ENCODE measurements at regions not wholly inside any gene's neighbourhood (a gene's known extent, or its start where the extent isn't known, plus 50 kb on each side); places are given as distances from the start of the nearest gene placed in this dataset.
A peak's percentile ranks its signal among the peaks of the same experiment; 100 is the strongest.

GRCh38 chr1:221415651-221416050, 326.2 kb downstream of the DUSP10 start:
- H3K27me3 Mint-ChIP-seq: peaks cover 16 to 24% (median 16%) of the 10 kb centered on the region in 3 donors
- peaks cover 0 to 3% (median 0%) of the 10 kb centered on the region in 7 donors for H3K9me3 Mint-ChIP-seq
- H3K36me3 Mint-ChIP-seq: no peaks in the 10 kb centered on the region
- H3K4me3 Mint-ChIP-seq: no peak overlapping the region
- H3K4me1 Mint-ChIP-seq: no peaks in the 10 kb centered on the region
- H3K27ac Mint-ChIP-seq: no peak overlapping the region
- no peak for DNase-seq
- ATAC-seq (ENCODE audit: low read depth in 2 of 2): no peak

GRCh38 chr1:221416142-221416541, 325.7 kb downstream of the DUSP10 start:
- DNase-seq (no peak), ATAC-seq (ENCODE audit: low read depth in 2 of 2) (no peak)
- H3K27ac Mint-ChIP-seq: no peak overlapping the region
- peaks cover 13 to 24% (median 16%) of the 10 kb centered on the region in 3 donors for H3K27me3 Mint-ChIP-seq
- H3K9me3 Mint-ChIP-seq: peaks cover 0 to 3% (median 0%) of the 10 kb centered on the region in 7 donors
- no peaks in the 10 kb centered on the region for H3K4me1 Mint-ChIP-seq
- H3K36me3 Mint-ChIP-seq: no peaks in the 10 kb centered on the region
- no peak overlapping the region for H3K4me3 Mint-ChIP-seq

GRCh38 chr1:221416723-221417122, 325.2 kb downstream of the DUSP10 start:
- Mint-ChIP-seq H3K4me3 (no peak overlapping the region), H3K36me3 (no peaks in the 10 kb centered on the region), H3K9me3 (peaks cover 0 to 3% (median 0%) of the 10 kb centered on the region in 7 donors), H3K27me3 (peaks cover 13 to 19% (median 16%) of the 10 kb centered on the region in 3 donors), H3K27ac (no peak overlapping the region), H3K4me1 (no peaks in the 10 kb centered on the region)
- ATAC-seq (ENCODE audit: low read depth in 2 of 2) (no peak), DNase-seq (no peak)

GRCh38 chr1:221418346-221418745, 323.5 kb downstream of the DUSP10 start:
- DNase-seq (no peak), ATAC-seq (ENCODE audit: low read depth in 2 of 2) (no peak)
- H3K36me3 Mint-ChIP-seq: no peaks in the 10 kb centered on the region
- no peaks in the 10 kb centered on the region for H3K4me1 Mint-ChIP-seq
- peaks cover 12 to 15% (median 12%) of the 10 kb centered on the region in 3 donors for H3K27me3 Mint-ChIP-seq
- H3K27ac Mint-ChIP-seq: peak overlapping the region in 1 of 6 donors; percentile 2
- H3K4me3 Mint-ChIP-seq: no peak overlapping the region
- H3K9me3 Mint-ChIP-seq: peaks cover 0 to 3% (median 0%) of the 10 kb centered on the region in 7 donors

DNA sequence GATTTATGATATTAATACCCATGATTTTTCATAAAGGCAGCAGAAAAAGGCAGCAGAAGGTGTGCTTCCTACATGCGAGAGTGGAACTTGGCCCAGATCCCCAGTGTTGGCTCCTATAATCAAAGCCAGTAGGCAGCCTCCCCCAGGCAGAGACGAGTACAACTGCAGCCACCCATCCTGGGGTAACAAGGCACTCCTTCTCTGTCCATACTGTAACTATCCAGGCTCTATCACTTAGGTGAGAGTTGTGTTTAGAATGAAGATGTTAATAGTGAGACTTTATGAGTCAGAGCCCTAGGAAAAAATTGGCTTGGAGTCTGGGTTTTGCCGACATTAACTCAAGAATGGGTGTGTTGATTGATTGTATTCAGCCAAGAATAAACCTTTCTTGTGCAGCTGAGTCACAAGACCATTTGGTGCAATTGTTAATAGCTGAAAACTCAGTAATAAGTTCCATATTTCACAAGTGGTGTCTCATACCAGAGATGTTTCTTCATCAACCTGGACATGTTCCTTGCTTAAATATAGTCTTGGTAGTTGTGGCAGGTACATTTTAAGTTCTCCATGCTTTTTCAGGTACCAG, 322.3 kb downstream of the DUSP10 start:
- no peak overlapping the region for H3K27ac Mint-ChIP-seq
- DNase-seq: no peak
- H3K9me3 Mint-ChIP-seq: peaks cover 0 to 1% (median 0%) of the 10 kb centered on the region in 7 donors
- no peak overlapping the region for H3K4me3 Mint-ChIP-seq
- H3K4me1 Mint-ChIP-seq: no peaks in the 10 kb centered on the region
- no peak for ATAC-seq (ENCODE audit: low read depth in 2 of 2)
- peaks cover 4 to 7% (median 6%) of the 10 kb centered on the region in 3 donors for H3K27me3 Mint-ChIP-seq
- no peaks in the 10 kb centered on the region for H3K36me3 Mint-ChIP-seq

DNA sequence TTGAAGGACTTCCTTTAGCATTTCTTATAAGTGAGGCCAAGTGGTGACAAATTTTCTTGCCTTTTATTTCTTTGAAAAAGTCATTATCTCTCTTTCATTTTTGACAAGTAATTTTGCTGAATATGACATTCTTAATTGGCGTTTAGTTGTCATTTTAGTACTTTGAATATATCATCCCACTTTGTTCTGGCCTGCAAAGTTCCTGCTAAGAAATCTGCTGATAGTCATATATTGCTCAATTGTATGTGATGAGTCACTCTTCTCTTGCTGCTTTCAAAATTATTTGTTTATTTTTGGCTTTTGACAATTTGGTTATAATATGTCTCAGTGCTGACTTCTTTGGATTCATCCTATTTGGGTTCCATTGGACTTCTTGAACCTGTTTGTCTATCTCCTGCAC, 312.6 kb downstream of the DUSP10 start:
- H3K36me3 Mint-ChIP-seq: no peaks in the 10 kb centered on the region
- peaks cover 0 to 33% (median 27%) of the 10 kb centered on the region in 7 donors for H3K9me3 Mint-ChIP-seq
- ATAC-seq (ENCODE audit: low read depth in 2 of 2): no peak

DNA sequence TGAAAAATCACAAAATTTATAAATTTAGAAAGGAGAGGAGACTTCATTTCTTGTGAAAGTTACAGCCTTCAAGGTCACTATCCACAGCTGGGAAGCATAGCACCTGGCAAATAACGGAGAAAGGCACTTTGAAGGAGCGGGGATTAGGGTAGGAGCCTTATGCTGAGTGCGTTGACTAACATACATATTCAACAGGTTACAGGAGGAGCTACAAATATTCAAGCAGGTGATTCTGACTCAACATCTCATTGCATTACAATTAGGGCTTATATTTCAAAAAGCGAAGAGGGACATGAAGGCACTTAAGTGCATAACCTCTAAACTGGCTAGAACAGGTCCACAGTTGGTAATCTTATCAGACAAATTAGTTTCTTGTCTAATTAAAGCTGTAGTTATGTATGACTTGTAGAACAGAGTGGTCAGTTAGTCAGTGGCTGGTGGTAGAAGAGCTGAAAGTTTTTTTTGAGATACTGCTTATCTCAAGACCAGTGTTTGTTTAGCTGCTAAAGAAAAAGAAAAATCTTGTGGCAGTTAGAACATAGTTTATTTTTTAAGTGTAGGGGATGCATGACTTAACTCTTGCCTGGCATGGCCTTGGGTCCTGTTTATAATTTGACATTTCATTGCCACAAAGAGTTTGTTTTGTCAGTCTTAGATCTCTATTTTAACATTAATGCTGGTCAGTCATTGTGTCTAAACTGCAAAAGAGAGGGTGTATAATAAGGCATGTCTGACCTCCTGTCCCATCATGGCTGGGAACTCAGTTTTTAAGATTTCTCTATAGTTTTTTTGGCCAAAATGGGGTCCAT, 311.5 kb downstream of the DUSP10 start:
- H3K36me3 Mint-ChIP-seq: no peaks in the 10 kb centered on the region
- peaks cover 0 to 29% (median 21%) of the 10 kb centered on the region in 7 donors for H3K9me3 Mint-ChIP-seq
- peaks cover 0 to 4% (median 0%) of the 10 kb centered on the region in 3 donors for H3K4me1 Mint-ChIP-seq
- DNase-seq (no peak), ATAC-seq (ENCODE audit: low read depth in 2 of 2) (no peak)
- peak overlapping the region in 1 of 6 donors; percentile 16 for H3K27ac Mint-ChIP-seq
- peaks cover 0 to 7% (median 0%) of the 10 kb centered on the region in 3 donors for H3K27me3 Mint-ChIP-seq
- no peak overlapping the region for H3K4me3 Mint-ChIP-seq

More for the DNA sequence above, 312.6 kb downstream of the DUSP10 start:
- no peak for DNase-seq
- Mint-ChIP-seq H3K4me3 (no peak overlapping the region), H3K27me3 (peaks cover 0 to 7% (median 0%) of the 10 kb centered on the region in 3 donors), H3K4me1 (no peaks in the 10 kb centered on the region), H3K27ac (no peak overlapping the region)

- Mint-ChIP-seq H3K4me1 (peaks cover 0 to 4% (median 0%) of the 10 kb centered on the region in 3 donors), H3K4me3 (no peak overlapping the region), H3K36me3 (no peaks in the 10 kb centered on the region), H3K27ac (no peak overlapping the region), H3K9me3 (peaks cover 0 to 23% (median 15%) of the 10 kb centered on the region in 7 donors), H3K27me3 (peaks cover 0 to 7% (median 0%) of the 10 kb centered on the region in 3 donors)
- ATAC-seq (ENCODE audit: low read depth in 2 of 2) (no peak), DNase-seq (no peak)
These were observed 310.7 kb downstream of the DUSP10 start for GRCh38 chr1:221431068-221431651.

DNA sequence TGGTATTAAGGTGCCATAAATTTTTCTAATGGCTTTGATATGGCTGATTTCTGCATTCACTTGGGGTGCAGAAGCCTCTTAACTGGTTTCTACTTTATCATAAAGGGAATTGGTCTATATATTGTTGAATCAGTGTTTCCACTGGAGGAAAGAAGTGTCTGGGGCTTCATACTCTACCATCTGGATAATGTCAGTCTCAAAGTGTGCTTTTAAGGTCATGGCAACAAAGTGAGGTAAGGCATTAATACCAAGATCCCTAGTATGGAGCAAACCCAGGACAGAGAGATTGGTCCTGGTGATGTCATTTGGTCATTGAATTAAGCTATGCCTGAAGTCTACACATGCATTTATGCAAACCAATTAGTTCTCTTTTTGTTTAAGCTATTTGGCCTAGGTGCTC, 309.9 kb downstream of the DUSP10 start:
- Mint-ChIP-seq H3K27me3 (peaks cover 0 to 7% (median 0%) of the 10 kb centered on the region in 3 donors), H3K9me3 (peaks cover 0 to 15% (median 8%) of the 10 kb centered on the region in 7 donors), H3K36me3 (no peaks in the 10 kb centered on the region), H3K27ac (no peak overlapping the region), H3K4me3 (no peak overlapping the region), H3K4me1 (peaks cover 0 to 4% (median 0%) of the 10 kb centered on the region in 3 donors)
- DNase-seq (no peak), ATAC-seq (ENCODE audit: low read depth in 2 of 2) (no peak)

GRCh38 chr1:221435504-221435904, 306.4 kb downstream of the DUSP10 start:
- DNase-seq: peak; percentile 43
- ATAC-seq (ENCODE audit: low read depth in 2 of 2): peak; percentile 32 to 50
- Mint-ChIP-seq H3K4me3 (no peak overlapping the region), H3K27ac (no peak overlapping the region), H3K27me3 (peaks cover 0 to 7% (median 1%) of the 10 kb centered on the region in 3 donors), H3K9me3 (no peaks in the 10 kb centered on the region), H3K4me1 (peaks cover 1 to 16% (median 15%) of the 10 kb centered on the region in 3 donors), H3K36me3 (no peaks in the 10 kb centered on the region)

GRCh38 chr1:221437171-221437570, 304.7 kb downstream of the DUSP10 start:
- H3K27me3 Mint-ChIP-seq: peaks cover 6 to 10% (median 9%) of the 10 kb centered on the region in 3 donors
- H3K9me3 Mint-ChIP-seq: no peaks in the 10 kb centered on the region
- H3K36me3 Mint-ChIP-seq: no peaks in the 10 kb centered on the region
- no peak for ATAC-seq (ENCODE audit: low read depth in 2 of 2)
- no peak for DNase-seq
- H3K4me3 Mint-ChIP-seq: no peak overlapping the region
- H3K4me1 Mint-ChIP-seq: peaks cover 4 to 20% (median 17%) of the 10 kb centered on the region in 3 donors
- H3K27ac Mint-ChIP-seq: no peak overlapping the region

- H3K4me3 Mint-ChIP-seq: no peak overlapping the region
- no peaks in the 10 kb centered on the region for H3K36me3 Mint-ChIP-seq
- peaks cover 4 to 20% (median 17%) of the 10 kb centered on the region in 3 donors for H3K4me1 Mint-ChIP-seq
- DNase-seq: no peak
- H3K9me3 Mint-ChIP-seq: no peaks in the 10 kb centered on the region
- peak overlapping the region in 1 of 6 donors; percentile 88 for H3K27ac Mint-ChIP-seq
- H3K27me3 Mint-ChIP-seq: peaks cover 9 to 13% (median 9%) of the 10 kb centered on the region in 3 donors
- ATAC-seq (ENCODE audit: low read depth in 2 of 2): no peak
These were observed 304.0 kb downstream of the DUSP10 start for GRCh38 chr1:221437926-221438325.

- ATAC-seq (ENCODE audit: low read depth in 2 of 2) (peak; percentile 66 to 74), DNase-seq (no peak)
- peak overlapping the region in 1 of 6 donors; percentile 22 for H3K27ac Mint-ChIP-seq
- H3K27me3 Mint-ChIP-seq: peaks cover 9 to 13% (median 9%) of the 10 kb centered on the region in 3 donors
- peaks cover 4 to 20% (median 17%) of the 10 kb centered on the region in 3 donors for H3K4me1 Mint-ChIP-seq
- no peaks in the 10 kb centered on the region for H3K36me3 Mint-ChIP-seq
- H3K4me3 Mint-ChIP-seq: peak overlapping the region in 2 of 8 donors; percentile 13 to 25
- no peaks in the 10 kb centered on the region for H3K9me3 Mint-ChIP-seq
These were observed 302.7 kb downstream of the DUSP10 start for GRCh38 chr1:221439008-221439746.
